ENCODE measurements at regions not wholly inside any gene's neighbourhood (a gene's known extent, or its start where the extent isn't known, plus 50 kb on each side); places are given as distances from the start of the nearest gene placed in this dataset.

GRCh38 chr18:78799382-78800089 lies 180.1 kb upstream of the SALL3 start:
- TF ChIP-seq CTCF (IDR thresholded peaks at IDR 0.05): no peak
- TF ChIP-seq POLR2A (IDR thresholded peaks at IDR 0.05): no peak

Measured in heart left ventricle (tissue), 13 donors.